GM23338 (cell line): ENCODE measurements at regions not wholly inside any gene's neighbourhood (a gene's known extent, or its start where the extent isn't known, plus 50 kb on each side); places are given as distances from the start of the nearest gene placed in this dataset.

Source experiments
- ATAC-seq: fragments of 200-7000 bp; cut with Tn5 transposase; 3 replicates; pipeline ENCODE4 v1.9.1; 2020
- DNase-seq: peaks from one replicate; pipeline ENCODE4 v3.0.0-alpha.2; 2015; ENCODE audit warnings: low spot score
- H2AFZ ChIP-seq: fragments of 200-600 bp; sonication (generic); 2 replicates; pipeline ENCODE4 v1.8.0; 2016; ENCODE audit warnings: antibody characterized with exemption, mild to moderate bottlenecking, moderate library complexity
- H3F3A ChIP-seq: fragments of 200-600 bp; sonication (generic); replicated peaks from 2 replicates; pipeline ENCODE4 v1.8.0; 2017; ENCODE audit warnings: antibody characterized with exemption, mixed run types, low read depth
- H3K27ac ChIP-seq: fragments of 200-600 bp; sonication (generic); 2 replicates; pipeline ENCODE4 v1.6.1; 2016; ENCODE audit warnings: low read depth
- H3K27me3 ChIP-seq: fragments of 200-600 bp; sonication (generic); 2 replicates; pipeline ENCODE4 v1.8.0; 2016; ENCODE audit warnings: mild to moderate bottlenecking, mixed run types, moderate library complexity; ENCODE audit not compliant: insufficient read depth
- H3K36me3 ChIP-seq: fragments of 200-600 bp; sonication (generic); 2 replicates; pipeline ENCODE4 v1.8.0; 2016; ENCODE audit warnings: mild to moderate bottlenecking; ENCODE audit not compliant: insufficient read depth
- H3K4me1 ChIP-seq: fragments of 200-600 bp; sonication (generic); 2 replicates; pipeline ENCODE4 v1.8.0; 2016; ENCODE audit warnings: mild to moderate bottlenecking, moderate library complexity; ENCODE audit not compliant: insufficient read depth
- H3K4me2 ChIP-seq: fragments of 200-600 bp; sonication (generic); 2 replicates; pipeline ENCODE4 v1.7.1; 2017; ENCODE audit warnings: mixed run types
- H3K4me3 ChIP-seq: fragments of 200-600 bp; sonication (generic); 2 replicates; pipeline ENCODE4 v1.6.1; 2016; ENCODE audit warnings: mixed run types
- H3K79me2 ChIP-seq: fragments of 200-600 bp; sonication (generic); replicated peaks from 2 replicates; pipeline ENCODE4 v1.8.0; 2017; ENCODE audit warnings: mild to moderate bottlenecking; ENCODE audit not compliant: insufficient read depth
- H3K9me2 ChIP-seq: fragments of 200-600 bp; sonication (generic); 2 replicates; pipeline ENCODE4 v1.8.0; 2017; ENCODE audit not compliant: insufficient read depth
- H4K20me1 ChIP-seq: fragments of 200-600 bp; sonication (generic); replicated peaks from 2 replicates; pipeline ENCODE4 v1.8.0; 2017; ENCODE audit warnings: mild to moderate bottlenecking; ENCODE audit not compliant: insufficient read depth
- H3K27ac Mint-ChIP-seq: 2 replicates; pipeline ENCODE4 v1.8.0; 2020; ENCODE audit warnings: inconsistent platforms, mild to moderate bottlenecking, moderate library complexity, mixed read lengths
- H3K27me3 Mint-ChIP-seq: 3 replicates; pipeline ENCODE4 v1.8.0; 2022; ENCODE audit warnings: low read depth, mild to moderate bottlenecking, moderate library complexity, mixed read lengths, inconsistent platforms; ENCODE audit not compliant: insufficient read depth, poor library complexity
- H3K36me3 Mint-ChIP-seq: 3 replicates; pipeline ENCODE4 v1.8.0; 2021; ENCODE audit warnings: low read depth, mild to moderate bottlenecking, inconsistent platforms, moderate library complexity, mixed read lengths
- H3K4me1 Mint-ChIP-seq: 3 replicates; pipeline ENCODE4 v1.8.0; 2020; ENCODE audit warnings: mild to moderate bottlenecking, inconsistent platforms, mixed read lengths
- H3K4me3 Mint-ChIP-seq: 3 replicates; pipeline ENCODE4 v1.8.0; 2021; ENCODE audit warnings: moderate library complexity, mild to moderate bottlenecking, inconsistent platforms, mixed read lengths
- H3K9me3 Mint-ChIP-seq: 3 replicates; pipeline ENCODE4 v1.8.0; 2020; ENCODE audit warnings: moderate library complexity, mild to moderate bottlenecking, inconsistent platforms, mixed read lengths
- CREB1 ChIP-seq: fragments of 250-450 bp; sonication (Bioruptor Pico); IDR thresholded peaks from 2 replicates; pipeline ENCODE4 v1.5.0; 2020; ENCODE audit warnings: low read depth, mild to moderate bottlenecking, moderate library complexity
- JUNB ChIP-seq: IDR thresholded peaks from one replicate; pipeline ENCODE4 v1.6.1; 2016; ENCODE audit warnings: antibody characterized with exemption; ENCODE audit not compliant: unreplicated experiment
- ZNF114 ChIP-seq: fragments of 250-450 bp; sonication (Bioruptor Pico); IDR thresholded peaks from 2 replicates; pipeline ENCODE4 v1.5.0; 2020; ENCODE audit warnings: mild to moderate bottlenecking, moderate library complexity
- ZNF331 ChIP-seq: fragments of 250-450 bp; sonication (Bioruptor Pico); IDR thresholded peaks from 2 replicates; pipeline ENCODE4 v1.5.0; 2020; ENCODE audit warnings: low read depth, mild to moderate bottlenecking, moderate library complexity
- TF ChIP-seq, protein P1 (sequence below), 2 experiments: fragments of 200-600 bp in 1 of 2; sonication (generic) in 1 of 2; conservative IDR thresholded peaks; 2 replicates each; pipeline versions ENCODE4 v1.5.1 to v1.6.1; 2016 to 2017; ENCODE audit warnings: antibody characterized with exemption in 2 of 2, low read depth in 2 of 2, mild to moderate bottlenecking in 2 of 2, moderate library complexity in 1 of 2
- TF ChIP-seq, protein P2 (sequence below): IDR thresholded peaks from one replicate; pipeline ENCODE4 v1.6.1; 2018; ENCODE audit warnings: antibody characterized with exemption; ENCODE audit not compliant: unreplicated experiment
- TF ChIP-seq, protein P3 (sequence below): IDR thresholded peaks from 2 replicates; pipeline ENCODE4 v1.6.1; 2016; ENCODE audit warnings: antibody characterized with exemption
- TF ChIP-seq, protein P4 (sequence below): fragments of 250-450 bp; sonication (Bioruptor Pico); IDR thresholded peaks from 2 replicates; pipeline ENCODE4 v1.5.0; 2020; ENCODE audit warnings: mild to moderate bottlenecking, moderate library complexity

DNA sequence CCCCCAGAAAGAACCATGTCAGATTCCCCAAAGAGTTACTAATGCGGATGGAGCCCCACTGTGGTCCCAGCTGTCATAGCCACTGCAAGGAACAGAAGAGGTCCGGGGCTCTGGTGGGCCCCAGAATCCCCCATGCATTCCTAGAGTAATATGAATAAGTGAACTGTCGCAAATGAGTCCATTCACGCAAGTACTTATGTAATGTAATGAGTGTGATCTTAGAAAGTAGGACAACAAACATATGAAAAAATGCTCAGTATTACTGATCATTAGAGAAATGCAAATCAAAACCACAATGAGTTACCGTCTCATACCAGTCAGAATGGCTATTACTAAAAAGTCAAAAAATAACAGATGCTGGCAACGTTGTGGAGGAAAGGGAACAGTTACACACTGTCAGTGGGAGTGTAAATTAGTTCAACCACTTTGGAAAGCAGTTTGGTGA, 141.5 kb upstream of the RBPJ start:
- no peak overlapping the region for H3K4me2 ChIP-seq
- no peak overlapping the region for H3K4me3 Mint-ChIP-seq
- H3K27ac Mint-ChIP-seq = no peak overlapping the region
- no peaks in the 10 kb centered on the region for H3K79me2 ChIP-seq
- no peaks in the 10 kb centered on the region; the same call in 1 of the 2 replicates for H3K9me2 ChIP-seq
- no peak for TF ChIP-seq ZNF114 (CRISPR knock-in tag)
- TF ChIP-seq, protein P1, sequence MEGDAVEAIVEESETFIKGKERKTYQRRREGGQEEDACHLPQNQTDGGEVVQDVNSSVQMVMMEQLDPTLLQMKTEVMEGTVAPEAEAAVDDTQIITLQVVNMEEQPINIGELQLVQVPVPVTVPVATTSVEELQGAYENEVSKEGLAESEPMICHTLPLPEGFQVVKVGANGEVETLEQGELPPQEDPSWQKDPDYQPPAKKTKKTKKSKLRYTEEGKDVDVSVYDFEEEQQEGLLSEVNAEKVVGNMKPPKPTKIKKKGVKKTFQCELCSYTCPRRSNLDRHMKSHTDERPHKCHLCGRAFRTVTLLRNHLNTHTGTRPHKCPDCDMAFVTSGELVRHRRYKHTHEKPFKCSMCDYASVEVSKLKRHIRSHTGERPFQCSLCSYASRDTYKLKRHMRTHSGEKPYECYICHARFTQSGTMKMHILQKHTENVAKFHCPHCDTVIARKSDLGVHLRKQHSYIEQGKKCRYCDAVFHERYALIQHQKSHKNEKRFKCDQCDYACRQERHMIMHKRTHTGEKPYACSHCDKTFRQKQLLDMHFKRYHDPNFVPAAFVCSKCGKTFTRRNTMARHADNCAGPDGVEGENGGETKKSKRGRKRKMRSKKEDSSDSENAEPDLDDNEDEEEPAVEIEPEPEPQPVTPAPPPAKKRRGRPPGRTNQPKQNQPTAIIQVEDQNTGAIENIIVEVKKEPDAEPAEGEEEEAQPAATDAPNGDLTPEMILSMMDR (conservative IDR thresholded peaks at IDR 0.05; ENCODE audit: low read depth in 2 of 2) = no peak
- no peak for TF ChIP-seq ZNF331
- TF ChIP-seq, protein P2, sequence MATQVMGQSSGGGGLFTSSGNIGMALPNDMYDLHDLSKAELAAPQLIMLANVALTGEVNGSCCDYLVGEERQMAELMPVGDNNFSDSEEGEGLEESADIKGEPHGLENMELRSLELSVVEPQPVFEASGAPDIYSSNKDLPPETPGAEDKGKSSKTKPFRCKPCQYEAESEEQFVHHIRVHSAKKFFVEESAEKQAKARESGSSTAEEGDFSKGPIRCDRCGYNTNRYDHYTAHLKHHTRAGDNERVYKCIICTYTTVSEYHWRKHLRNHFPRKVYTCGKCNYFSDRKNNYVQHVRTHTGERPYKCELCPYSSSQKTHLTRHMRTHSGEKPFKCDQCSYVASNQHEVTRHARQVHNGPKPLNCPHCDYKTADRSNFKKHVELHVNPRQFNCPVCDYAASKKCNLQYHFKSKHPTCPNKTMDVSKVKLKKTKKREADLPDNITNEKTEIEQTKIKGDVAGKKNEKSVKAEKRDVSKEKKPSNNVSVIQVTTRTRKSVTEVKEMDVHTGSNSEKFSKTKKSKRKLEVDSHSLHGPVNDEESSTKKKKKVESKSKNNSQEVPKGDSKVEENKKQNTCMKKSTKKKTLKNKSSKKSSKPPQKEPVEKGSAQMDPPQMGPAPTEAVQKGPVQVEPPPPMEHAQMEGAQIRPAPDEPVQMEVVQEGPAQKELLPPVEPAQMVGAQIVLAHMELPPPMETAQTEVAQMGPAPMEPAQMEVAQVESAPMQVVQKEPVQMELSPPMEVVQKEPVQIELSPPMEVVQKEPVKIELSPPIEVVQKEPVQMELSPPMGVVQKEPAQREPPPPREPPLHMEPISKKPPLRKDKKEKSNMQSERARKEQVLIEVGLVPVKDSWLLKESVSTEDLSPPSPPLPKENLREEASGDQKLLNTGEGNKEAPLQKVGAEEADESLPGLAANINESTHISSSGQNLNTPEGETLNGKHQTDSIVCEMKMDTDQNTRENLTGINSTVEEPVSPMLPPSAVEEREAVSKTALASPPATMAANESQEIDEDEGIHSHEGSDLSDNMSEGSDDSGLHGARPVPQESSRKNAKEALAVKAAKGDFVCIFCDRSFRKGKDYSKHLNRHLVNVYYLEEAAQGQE = no peak
- TF ChIP-seq CREB1 (CRISPR knock-in tag) = no peak
- TF ChIP-seq, protein P3, sequence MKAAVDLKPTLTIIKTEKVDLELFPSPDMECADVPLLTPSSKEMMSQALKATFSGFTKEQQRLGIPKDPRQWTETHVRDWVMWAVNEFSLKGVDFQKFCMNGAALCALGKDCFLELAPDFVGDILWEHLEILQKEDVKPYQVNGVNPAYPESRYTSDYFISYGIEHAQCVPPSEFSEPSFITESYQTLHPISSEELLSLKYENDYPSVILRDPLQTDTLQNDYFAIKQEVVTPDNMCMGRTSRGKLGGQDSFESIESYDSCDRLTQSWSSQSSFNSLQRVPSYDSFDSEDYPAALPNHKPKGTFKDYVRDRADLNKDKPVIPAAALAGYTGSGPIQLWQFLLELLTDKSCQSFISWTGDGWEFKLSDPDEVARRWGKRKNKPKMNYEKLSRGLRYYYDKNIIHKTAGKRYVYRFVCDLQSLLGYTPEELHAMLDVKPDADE = no peak
- TF ChIP-seq JUNB = no peak
- TF ChIP-seq, protein P4, sequence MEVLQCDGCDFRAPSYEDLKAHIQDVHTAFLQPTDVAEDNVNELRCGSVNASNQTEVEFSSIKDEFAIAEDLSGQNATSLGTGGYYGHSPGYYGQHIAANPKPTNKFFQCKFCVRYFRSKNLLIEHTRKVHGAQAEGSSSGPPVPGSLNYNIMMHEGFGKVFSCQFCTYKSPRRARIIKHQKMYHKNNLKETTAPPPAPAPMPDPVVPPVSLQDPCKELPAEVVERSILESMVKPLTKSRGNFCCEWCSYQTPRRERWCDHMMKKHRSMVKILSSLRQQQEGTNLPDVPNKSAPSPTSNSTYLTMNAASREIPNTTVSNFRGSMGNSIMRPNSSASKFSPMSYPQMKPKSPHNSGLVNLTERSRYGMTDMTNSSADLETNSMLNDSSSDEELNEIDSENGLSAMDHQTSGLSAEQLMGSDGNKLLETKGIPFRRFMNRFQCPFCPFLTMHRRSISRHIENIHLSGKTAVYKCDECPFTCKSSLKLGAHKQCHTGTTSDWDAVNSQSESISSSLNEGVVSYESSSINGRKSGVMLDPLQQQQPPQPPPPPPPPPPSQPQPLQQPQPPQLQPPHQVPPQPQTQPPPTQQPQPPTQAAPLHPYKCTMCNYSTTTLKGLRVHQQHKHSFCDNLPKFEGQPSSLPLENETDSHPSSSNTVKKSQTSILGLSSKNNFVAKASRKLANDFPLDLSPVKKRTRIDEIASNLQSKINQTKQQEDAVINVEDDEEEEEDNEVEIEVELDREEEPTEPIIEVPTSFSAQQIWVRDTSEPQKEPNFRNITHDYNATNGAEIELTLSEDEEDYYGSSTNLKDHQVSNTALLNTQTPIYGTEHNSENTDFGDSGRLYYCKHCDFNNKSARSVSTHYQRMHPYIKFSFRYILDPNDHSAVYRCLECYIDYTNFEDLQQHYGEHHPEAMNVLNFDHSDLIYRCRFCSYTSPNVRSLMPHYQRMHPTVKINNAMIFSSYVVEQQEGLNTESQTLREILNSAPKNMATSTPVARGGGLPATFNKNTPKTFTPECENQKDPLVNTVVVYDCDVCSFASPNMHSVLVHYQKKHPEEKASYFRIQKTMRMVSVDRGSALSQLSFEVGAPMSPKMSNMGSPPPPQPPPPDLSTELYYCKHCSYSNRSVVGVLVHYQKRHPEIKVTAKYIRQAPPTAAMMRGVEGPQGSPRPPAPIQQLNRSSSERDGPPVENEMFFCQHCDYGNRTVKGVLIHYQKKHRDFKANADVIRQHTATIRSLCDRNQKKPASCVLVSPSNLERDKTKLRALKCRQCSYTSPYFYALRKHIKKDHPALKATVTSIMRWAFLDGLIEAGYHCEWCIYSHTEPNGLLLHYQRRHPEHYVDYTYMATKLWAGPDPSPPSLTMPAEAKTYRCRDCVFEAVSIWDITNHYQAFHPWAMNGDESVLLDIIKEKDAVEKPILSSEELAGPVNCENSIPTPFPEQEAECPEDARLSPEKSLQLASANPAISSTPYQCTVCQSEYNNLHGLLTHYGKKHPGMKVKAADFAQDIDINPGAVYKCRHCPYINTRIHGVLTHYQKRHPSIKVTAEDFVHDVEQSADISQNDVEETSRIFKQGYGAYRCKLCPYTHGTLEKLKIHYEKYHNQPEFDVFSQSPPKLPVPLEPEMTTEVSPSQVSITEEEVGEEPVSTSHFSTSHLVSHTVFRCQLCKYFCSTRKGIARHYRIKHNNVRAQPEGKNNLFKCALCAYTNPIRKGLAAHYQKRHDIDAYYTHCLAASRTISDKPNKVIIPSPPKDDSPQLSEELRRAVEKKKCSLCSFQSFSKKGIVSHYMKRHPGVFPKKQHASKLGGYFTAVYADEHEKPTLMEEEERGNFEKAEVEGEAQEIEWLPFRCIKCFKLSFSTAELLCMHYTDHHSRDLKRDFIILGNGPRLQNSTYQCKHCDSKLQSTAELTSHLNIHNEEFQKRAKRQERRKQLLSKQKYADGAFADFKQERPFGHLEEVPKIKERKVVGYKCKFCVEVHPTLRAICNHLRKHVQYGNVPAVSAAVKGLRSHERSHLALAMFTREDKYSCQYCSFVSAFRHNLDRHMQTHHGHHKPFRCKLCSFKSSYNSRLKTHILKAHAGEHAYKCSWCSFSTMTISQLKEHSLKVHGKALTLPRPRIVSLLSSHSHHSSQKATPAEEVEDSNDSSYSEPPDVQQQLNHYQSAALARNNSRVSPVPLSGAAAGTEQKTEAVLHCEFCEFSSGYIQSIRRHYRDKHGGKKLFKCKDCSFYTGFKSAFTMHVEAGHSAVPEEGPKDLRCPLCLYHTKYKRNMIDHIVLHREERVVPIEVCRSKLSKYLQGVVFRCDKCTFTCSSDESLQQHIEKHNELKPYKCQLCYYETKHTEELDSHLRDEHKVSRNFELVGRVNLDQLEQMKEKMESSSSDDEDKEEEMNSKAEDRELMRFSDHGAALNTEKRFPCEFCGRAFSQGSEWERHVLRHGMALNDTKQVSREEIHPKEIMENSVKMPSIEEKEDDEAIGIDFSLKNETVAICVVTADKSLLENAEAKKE (CRISPR knock-in tag) = no peak
- H3K27me3 Mint-ChIP-seq = peaks cover 10% of the 10 kb centered on the region
- no peaks in the 10 kb centered on the region for H3F3A ChIP-seq
- no peaks in the 10 kb centered on the region for H3K36me3 Mint-ChIP-seq
- DNase-seq (no peak), ATAC-seq (no peak)
- H3K4me1 Mint-ChIP-seq = peaks cover 4% of the 10 kb centered on the region; the same call in 2 of the 3 replicates
- H3K27me3 ChIP-seq = no peaks in the 10 kb centered on the region
- peaks cover 3% of the 10 kb centered on the region; the same call in 1 of the 2 replicates for H3K4me1 ChIP-seq
- no peak overlapping the region for H3K27ac ChIP-seq
- H3K9me3 Mint-ChIP-seq = no peaks in the 10 kb centered on the region
- H4K20me1 ChIP-seq = no peaks in the 10 kb centered on the region
- no peak overlapping the region for H2AFZ ChIP-seq
- H3K36me3 ChIP-seq = no peaks in the 10 kb centered on the region
- H3K4me3 ChIP-seq = no peak overlapping the region
